Thyroid gland (tissue), 4 donors: ENCODE measurements at regions not wholly inside any gene's neighbourhood (a gene's known extent, or its start where the extent isn't known, plus 50 kb on each side); places are given as distances from the start of the nearest gene placed in this dataset.

ENCODE experiments used
- POLR2A ChIP-seq, 2 donors: fragments of 450-650 bp; IDR thresholded peaks; one replicate each; pipeline ENCODE4 v1.6.1; 2017; ENCODE audit warnings: antibody characterized with exemption in 2 of 2, mild to moderate bottlenecking in 2 of 2, moderate library complexity in 1 of 2
- TF ChIP-seq, protein P1 (sequence below), 6 experiments: fragments of 200-600 bp in 3 of 6; fragments of 450-650 bp in 3 of 6; sonication (generic) in 3 of 6; IDR thresholded peaks; one replicate each; pipeline ENCODE4 v1.5.1; 2016 to 2019; ENCODE audit warnings: antibody characterized with exemption in 6 of 6, mild to moderate bottlenecking in 2 of 6, inconsistent platforms in 1 of 6, moderate library complexity in 1 of 6

GRCh38 chr3:25035526-25035925, 392.5 kb upstream of the RARB start:
- TF ChIP-seq, protein P1, sequence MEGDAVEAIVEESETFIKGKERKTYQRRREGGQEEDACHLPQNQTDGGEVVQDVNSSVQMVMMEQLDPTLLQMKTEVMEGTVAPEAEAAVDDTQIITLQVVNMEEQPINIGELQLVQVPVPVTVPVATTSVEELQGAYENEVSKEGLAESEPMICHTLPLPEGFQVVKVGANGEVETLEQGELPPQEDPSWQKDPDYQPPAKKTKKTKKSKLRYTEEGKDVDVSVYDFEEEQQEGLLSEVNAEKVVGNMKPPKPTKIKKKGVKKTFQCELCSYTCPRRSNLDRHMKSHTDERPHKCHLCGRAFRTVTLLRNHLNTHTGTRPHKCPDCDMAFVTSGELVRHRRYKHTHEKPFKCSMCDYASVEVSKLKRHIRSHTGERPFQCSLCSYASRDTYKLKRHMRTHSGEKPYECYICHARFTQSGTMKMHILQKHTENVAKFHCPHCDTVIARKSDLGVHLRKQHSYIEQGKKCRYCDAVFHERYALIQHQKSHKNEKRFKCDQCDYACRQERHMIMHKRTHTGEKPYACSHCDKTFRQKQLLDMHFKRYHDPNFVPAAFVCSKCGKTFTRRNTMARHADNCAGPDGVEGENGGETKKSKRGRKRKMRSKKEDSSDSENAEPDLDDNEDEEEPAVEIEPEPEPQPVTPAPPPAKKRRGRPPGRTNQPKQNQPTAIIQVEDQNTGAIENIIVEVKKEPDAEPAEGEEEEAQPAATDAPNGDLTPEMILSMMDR (IDR thresholded peaks at IDR 0.05), result no peak
- no peak for TF ChIP-seq POLR2A (IDR thresholded peaks at IDR 0.05)
